ENCODE measurements at regions not wholly inside any gene's neighbourhood (a gene's known extent, or its start where the extent isn't known, plus 50 kb on each side); places are given as distances from the start of the nearest gene placed in this dataset.
"Not testable (repeated sequence)": the region's sequence is repeated elsewhere in the genome, so short reads cannot be mapped to it uniquely, and the experiment has no call there.

DNA sequence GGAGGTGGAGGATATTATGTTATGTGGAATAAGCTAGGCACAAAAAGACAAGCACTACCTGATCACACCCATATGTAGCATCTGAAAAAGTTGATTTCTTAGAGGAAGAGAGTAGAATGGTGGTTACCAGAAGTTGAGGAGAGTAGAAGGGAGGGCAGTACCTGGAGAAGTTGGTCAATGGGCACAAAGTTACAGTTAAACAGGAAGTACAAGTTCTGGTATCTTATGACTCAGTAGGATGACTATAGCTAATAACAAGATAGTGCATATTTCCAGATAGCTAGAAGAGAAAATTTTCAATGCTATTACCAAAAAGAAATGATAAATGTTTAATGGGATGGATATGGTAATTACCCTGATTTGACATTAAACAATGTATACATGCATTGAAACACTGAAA, 686.7 kb downstream of the ISL1 start:
- DNase-seq (ENCODE audit: low read depth) = no peak
- no peak overlapping the region for H3K4me3 ChIP-seq (ENCODE audit: low read depth, low read length)
- TF ChIP-seq, protein P1, sequence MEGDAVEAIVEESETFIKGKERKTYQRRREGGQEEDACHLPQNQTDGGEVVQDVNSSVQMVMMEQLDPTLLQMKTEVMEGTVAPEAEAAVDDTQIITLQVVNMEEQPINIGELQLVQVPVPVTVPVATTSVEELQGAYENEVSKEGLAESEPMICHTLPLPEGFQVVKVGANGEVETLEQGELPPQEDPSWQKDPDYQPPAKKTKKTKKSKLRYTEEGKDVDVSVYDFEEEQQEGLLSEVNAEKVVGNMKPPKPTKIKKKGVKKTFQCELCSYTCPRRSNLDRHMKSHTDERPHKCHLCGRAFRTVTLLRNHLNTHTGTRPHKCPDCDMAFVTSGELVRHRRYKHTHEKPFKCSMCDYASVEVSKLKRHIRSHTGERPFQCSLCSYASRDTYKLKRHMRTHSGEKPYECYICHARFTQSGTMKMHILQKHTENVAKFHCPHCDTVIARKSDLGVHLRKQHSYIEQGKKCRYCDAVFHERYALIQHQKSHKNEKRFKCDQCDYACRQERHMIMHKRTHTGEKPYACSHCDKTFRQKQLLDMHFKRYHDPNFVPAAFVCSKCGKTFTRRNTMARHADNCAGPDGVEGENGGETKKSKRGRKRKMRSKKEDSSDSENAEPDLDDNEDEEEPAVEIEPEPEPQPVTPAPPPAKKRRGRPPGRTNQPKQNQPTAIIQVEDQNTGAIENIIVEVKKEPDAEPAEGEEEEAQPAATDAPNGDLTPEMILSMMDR (IDR thresholded peaks at IDR 0.05; ENCODE audit: insufficient read depth, low read depth, low read length, missing control alignments) = no peak

DNA sequence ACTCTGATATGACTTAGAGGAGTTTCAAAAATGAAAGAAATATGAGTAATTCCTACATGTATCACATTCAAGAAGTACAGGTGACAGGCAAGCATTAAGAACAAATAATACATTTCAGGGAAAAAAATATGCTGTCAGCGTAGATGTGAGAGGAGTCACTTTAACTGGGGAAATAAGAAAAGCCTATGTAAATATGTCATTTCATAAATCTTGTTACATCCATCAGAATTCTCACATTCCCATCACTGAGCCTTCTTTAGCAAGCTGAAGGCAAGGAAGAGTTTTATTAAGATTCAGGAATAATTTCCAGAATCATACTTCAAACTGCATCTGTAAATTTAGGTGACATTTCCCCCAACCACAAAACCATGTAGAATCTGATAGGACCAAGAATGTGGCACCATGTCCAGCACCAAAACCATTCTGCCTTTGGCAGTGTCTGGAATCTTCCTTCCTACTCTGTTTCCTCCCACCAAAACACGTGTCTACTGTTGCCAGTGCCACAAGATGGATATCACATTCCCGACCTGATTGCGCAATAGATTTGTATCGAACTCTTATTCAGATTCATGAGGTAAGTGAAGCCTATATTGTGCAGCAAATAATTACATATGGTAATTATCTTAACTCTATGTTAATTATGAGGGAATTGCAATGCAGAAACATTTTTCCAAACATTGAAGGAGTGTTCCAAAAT, 690.9 kb downstream of the ISL1 start:
- TF ChIP-seq, protein P1 (IDR thresholded peaks at IDR 0.05; ENCODE audit: insufficient read depth, low read depth, low read length, missing control alignments) = no peak
- DNase-seq (ENCODE audit: low read depth) = no peak

GRCh38 chr5:52077941-52078815, 694.9 kb downstream of the ISL1 start:
- TF ChIP-seq, protein P1 (IDR thresholded peaks at IDR 0.05; ENCODE audit: insufficient read depth, low read depth, low read length, missing control alignments) = no peak
- DNase-seq (ENCODE audit: low read depth) = no peak
- no peak overlapping the region for H3K4me3 ChIP-seq (ENCODE audit: low read depth, low read length)

More for the DNA sequence above, 690.9 kb downstream of the ISL1 start:
- H3K4me3 ChIP-seq (ENCODE audit: low read depth, low read length) = no peak overlapping the region

DNA sequence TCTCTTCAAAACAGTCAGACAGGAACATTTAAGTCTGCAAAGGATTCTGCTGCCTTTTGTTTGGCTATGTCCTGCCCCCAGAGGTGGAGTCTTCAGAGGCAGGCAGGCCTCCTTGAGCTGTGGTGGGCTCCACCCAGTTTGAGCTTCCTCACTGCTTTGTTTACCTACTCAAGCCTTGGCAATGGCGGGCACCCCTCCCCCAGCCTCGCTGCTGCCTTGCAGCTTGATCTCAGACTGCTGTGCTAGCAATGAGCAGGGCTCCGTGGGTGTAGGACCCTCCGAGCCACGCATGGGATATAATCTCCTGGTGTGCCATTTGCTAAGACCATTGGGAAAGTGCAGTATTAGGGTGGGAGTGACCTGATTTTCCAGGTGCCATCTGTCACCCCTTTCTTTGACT, 685.4 kb upstream of the ITGA1 start:
- H3K4me3 ChIP-seq (ENCODE audit: low read depth, low read length); DNase-seq (ENCODE audit: low read depth): not testable (repeated sequence)

DNA sequence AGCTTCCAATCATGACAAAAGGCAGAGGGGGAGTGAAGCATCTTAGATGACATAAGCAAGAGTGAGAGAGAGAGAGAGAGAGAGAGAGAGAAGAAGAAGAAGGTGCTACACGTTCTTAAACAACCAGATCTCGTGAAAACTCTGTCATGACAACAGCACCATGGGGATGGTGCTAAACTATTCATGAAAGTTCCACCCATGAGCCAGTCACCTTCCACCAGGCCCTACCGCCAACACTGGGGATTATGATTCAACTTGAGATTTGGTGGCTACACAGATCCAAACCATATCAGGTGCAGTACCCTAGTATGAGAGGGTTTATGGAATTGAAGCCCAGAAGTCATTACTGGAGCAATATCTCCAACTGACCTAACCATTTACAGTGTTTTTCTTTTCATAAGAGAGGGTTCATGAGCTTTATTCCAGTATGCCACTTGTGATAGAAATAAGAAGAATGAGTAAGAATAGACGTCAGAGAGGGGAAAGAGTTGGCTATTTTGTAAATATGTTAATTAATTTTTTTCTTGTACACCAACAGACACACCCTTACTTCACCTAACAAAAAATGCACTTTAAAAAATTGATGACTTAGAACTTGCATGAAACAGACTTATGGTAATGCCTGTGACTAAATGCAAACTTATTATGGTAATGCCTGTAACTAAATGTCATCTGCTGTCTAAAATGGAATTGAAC, 680.4 kb upstream of the ITGA1 start:
- no peak overlapping the region for H3K4me3 ChIP-seq (ENCODE audit: low read depth, low read length)

DNA sequence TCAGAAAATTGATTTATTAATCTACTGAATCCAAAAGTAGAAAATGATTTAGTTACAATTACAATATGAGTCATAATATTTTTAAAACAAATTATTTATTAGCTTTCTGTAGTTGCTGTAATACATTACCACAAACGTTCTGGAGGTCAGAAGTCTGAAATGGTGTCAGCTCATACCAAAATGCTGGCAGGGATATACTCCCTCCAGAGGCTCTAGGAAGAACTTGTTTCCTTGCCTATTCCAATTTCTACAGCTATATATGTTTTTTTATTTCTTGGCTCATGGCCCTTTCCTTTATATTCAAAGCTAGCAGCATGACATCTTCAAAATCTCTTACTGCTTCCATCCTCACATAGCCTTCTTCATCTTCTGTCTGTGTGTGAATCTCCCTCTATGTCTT, 667.9 kb upstream of the ITGA1 start:
- H3K4me3 ChIP-seq (ENCODE audit: low read depth, low read length) = no peak overlapping the region
- no peak for DNase-seq (ENCODE audit: low read depth)
- TF ChIP-seq, protein P1 (IDR thresholded peaks at IDR 0.05; ENCODE audit: insufficient read depth, low read depth, low read length, missing control alignments) = no peak

More for the DNA sequence above, 680.4 kb upstream of the ITGA1 start:
- DNase-seq (ENCODE audit: low read depth) = no peak
- TF ChIP-seq, protein P1 (IDR thresholded peaks at IDR 0.05; ENCODE audit: insufficient read depth, low read depth, low read length, missing control alignments) = no peak

DNA sequence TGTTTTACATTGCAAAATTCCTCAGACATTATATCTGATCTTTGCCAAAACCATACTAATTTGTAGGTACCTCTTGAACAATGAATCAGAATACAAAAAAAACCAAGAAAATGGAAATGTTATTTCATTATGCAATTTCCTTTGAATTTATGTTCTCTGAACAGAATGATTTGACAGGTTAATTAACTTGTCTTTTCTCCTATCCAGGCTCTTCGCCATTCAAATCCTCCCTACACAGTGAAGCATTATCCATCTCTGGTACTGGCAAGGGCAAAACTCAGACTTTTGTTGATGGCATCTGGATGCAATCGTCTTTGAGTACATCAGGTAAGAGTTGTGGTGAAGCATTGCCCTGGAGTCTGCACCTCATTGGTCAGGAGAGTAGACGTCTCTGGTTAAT, 655.7 kb upstream of the ITGA1 start:
- TF ChIP-seq, protein P1 (IDR thresholded peaks at IDR 0.05; ENCODE audit: insufficient read depth, low read depth, low read length, missing control alignments) = no peak
- H3K4me3 ChIP-seq (ENCODE audit: low read depth, low read length) = no peak overlapping the region
- no peak for DNase-seq (ENCODE audit: low read depth)

Measured in GM12865 (cell line).